ENCODE measurements at regions not wholly inside any gene's neighbourhood (a gene's known extent, or its start where the extent isn't known, plus 50 kb on each side); places are given as distances from the start of the nearest gene placed in this dataset.
A peak's percentile ranks its signal among the peaks of the same experiment; 100 is the strongest.
"Not testable (repeated sequence)": the region's sequence is repeated elsewhere in the genome, so short reads cannot be mapped to it uniquely, and the experiment has no call there.

GRCh38 chr1:200496937-200497336 is 87.1 kb upstream of the ZNF281 start:
- no peak for DNase-seq

GRCh38 chr1:200495901-200496300 is 86.1 kb upstream of the ZNF281 start:
- no peak for DNase-seq

GRCh38 chr1:200493344-200493743 is 83.5 kb upstream of the ZNF281 start:
- no peak for DNase-seq

- DNase-seq = no peak
Observed at GRCh38 chr1:200491103-200491502, 81.3 kb upstream of the ZNF281 start.

- no peak for DNase-seq
Observed at GRCh38 chr1:200490183-200490582, 80.3 kb upstream of the ZNF281 start.

GRCh38 chr1:200488375-200489165 is 78.7 kb upstream of the ZNF281 start:
- peak; percentile 53 for DNase-seq

GRCh38 chr1:200487650-200488049 is 77.8 kb upstream of the ZNF281 start:
- DNase-seq = no peak

- DNase-seq = no peak
Observed at GRCh38 chr1:200486634-200487033, 76.8 kb upstream of the ZNF281 start.

GRCh38 chr1:200484438-200484946 is 74.7 kb upstream of the ZNF281 start:
- not testable (repeated sequence) for DNase-seq

GRCh38 chr1:200483491-200484143 is 73.8 kb upstream of the ZNF281 start:
- no peak for DNase-seq

GRCh38 chr1:200480964-200481363 is 71.1 kb upstream of the ZNF281 start:
- no peak for DNase-seq

- no peak for DNase-seq
Observed at GRCh38 chr1:200479816-200480215, 70.0 kb upstream of the ZNF281 start.

GRCh38 chr1:200478945-200479558 is 69.2 kb upstream of the ZNF281 start:
- DNase-seq = no peak

GRCh38 chr1:200478239-200478623 is 68.4 kb upstream of the ZNF281 start:
- no peak for DNase-seq

- DNase-seq = no peak
Observed at GRCh38 chr1:200474633-200475032, 64.8 kb upstream of the ZNF281 start.

- DNase-seq = no peak
Observed at GRCh38 chr1:200473698-200474371, 64.0 kb upstream of the ZNF281 start.

- no peak for DNase-seq
Observed at GRCh38 chr1:200471739-200472138, 61.9 kb upstream of the ZNF281 start.

GRCh38 chr1:200468264-200469001 is 58.6 kb upstream of the ZNF281 start:
- no peak for DNase-seq

- DNase-seq = no peak
Observed at GRCh38 chr1:200464784-200465400, 55.1 kb upstream of the ZNF281 start.

Measured in DMS153 (cell line).